Endothelial cell of hepatic sinusoid (primary cell): ENCODE measurements at regions not wholly inside any gene's neighbourhood (a gene's known extent, or its start where the extent isn't known, plus 50 kb on each side); places are given as distances from the start of the nearest gene placed in this dataset.
"Not testable (repeated sequence)": the region's sequence is repeated elsewhere in the genome, so short reads cannot be mapped to it uniquely, and the experiment has no call there.

Experiments
- in situ Hi-C: cut with HindIII; loops from 2 replicates; pipeline ENCODE4 v1.10.0; 2017; ENCODE audit warnings: low sequenced_read_pairs

GRCh38 chr10:100637785-100638184 lies 102.0 kb downstream of the HIF1AN start:
- in situ Hi-C loops = no loop called here

GRCh38 chr10:100638969-100639368 lies 103.2 kb downstream of the HIF1AN start:
- in situ Hi-C loops = not testable (repeated sequence)

GRCh38 chr10:100642295-100642994 lies 102.9 kb upstream of the PAX2 start:
- in situ Hi-C loops = no loop called here

GRCh38 chr10:100645091-100645490 lies 100.3 kb upstream of the PAX2 start:
- in situ Hi-C loops = no loop called here

GRCh38 chr10:100645613-100646392 lies 99.6 kb upstream of the PAX2 start:
- in situ Hi-C loops = no loop called here

- in situ Hi-C loops = no loop called here
Measured at GRCh38 chr10:100647928-100648327, 97.5 kb upstream of the PAX2 start.

- in situ Hi-C loops = no loop called here
Measured at GRCh38 chr10:100650693-100651092, 94.7 kb upstream of the PAX2 start.

GRCh38 chr10:100651099-100651498 lies 94.3 kb upstream of the PAX2 start:
- in situ Hi-C loops = not testable (repeated sequence)

- in situ Hi-C loops = no loop called here
Measured at GRCh38 chr10:100651916-100652315, 93.5 kb upstream of the PAX2 start.

- in situ Hi-C loops = no loop called here
Measured at GRCh38 chr10:100652406-100653135, 92.8 kb upstream of the PAX2 start.

GRCh38 chr10:100653238-100653956 lies 92.0 kb upstream of the PAX2 start:
- in situ Hi-C loops = no loop called here

- in situ Hi-C loops = no loop called here
Measured at GRCh38 chr10:100653957-100654781, 91.2 kb upstream of the PAX2 start.

- in situ Hi-C loops = no loop called here
Measured at GRCh38 chr10:100654782-100655325, 90.5 kb upstream of the PAX2 start.

- in situ Hi-C loops = no loop called here
Measured at GRCh38 chr10:100655326-100655759, 90.0 kb upstream of the PAX2 start.

- in situ Hi-C loops = no loop called here
Measured at GRCh38 chr10:100655760-100656421, 89.5 kb upstream of the PAX2 start.

- in situ Hi-C loops = no loop called here
Measured at GRCh38 chr10:100656454-100656853, 88.9 kb upstream of the PAX2 start.

GRCh38 chr10:100658269-100658668 lies 87.1 kb upstream of the PAX2 start:
- in situ Hi-C loops = no loop called here

GRCh38 chr10:100659361-100660098 lies 85.9 kb upstream of the PAX2 start:
- in situ Hi-C loops = no loop called here

GRCh38 chr10:100660365-100660764 lies 85.0 kb upstream of the PAX2 start:
- in situ Hi-C loops = no loop called here
